ENCODE measurements at regions not wholly inside any gene's neighbourhood (a gene's known extent, or its start where the extent isn't known, plus 50 kb on each side); places are given as distances from the start of the nearest gene placed in this dataset.

- no peak for DNase-seq (ENCODE audit: low spot score)
- TF ChIP-seq, protein P1, sequence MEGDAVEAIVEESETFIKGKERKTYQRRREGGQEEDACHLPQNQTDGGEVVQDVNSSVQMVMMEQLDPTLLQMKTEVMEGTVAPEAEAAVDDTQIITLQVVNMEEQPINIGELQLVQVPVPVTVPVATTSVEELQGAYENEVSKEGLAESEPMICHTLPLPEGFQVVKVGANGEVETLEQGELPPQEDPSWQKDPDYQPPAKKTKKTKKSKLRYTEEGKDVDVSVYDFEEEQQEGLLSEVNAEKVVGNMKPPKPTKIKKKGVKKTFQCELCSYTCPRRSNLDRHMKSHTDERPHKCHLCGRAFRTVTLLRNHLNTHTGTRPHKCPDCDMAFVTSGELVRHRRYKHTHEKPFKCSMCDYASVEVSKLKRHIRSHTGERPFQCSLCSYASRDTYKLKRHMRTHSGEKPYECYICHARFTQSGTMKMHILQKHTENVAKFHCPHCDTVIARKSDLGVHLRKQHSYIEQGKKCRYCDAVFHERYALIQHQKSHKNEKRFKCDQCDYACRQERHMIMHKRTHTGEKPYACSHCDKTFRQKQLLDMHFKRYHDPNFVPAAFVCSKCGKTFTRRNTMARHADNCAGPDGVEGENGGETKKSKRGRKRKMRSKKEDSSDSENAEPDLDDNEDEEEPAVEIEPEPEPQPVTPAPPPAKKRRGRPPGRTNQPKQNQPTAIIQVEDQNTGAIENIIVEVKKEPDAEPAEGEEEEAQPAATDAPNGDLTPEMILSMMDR (IDR thresholded peaks at IDR 0.05), result no peak
- no peak for ATAC-seq (ENCODE audit: low FRiP score)
Observed at GRCh38 chr4:159013692-159014091, 89.2 kb upstream of the RAPGEF2 start.

GRCh38 chr4:159014859-159015258 lies 88.0 kb upstream of the RAPGEF2 start:
- DNase-seq (ENCODE audit: low spot score), result no peak
- TF ChIP-seq, protein P1 (IDR thresholded peaks at IDR 0.05), result no peak
- ATAC-seq (ENCODE audit: low FRiP score), result no peak

- ATAC-seq (ENCODE audit: low FRiP score), result peak; percentile 43
- no peak for DNase-seq (ENCODE audit: low spot score)
- TF ChIP-seq, protein P1 (IDR thresholded peaks at IDR 0.05), result no peak
Observed at GRCh38 chr4:159015841-159016240, 87.0 kb upstream of the RAPGEF2 start.

DNA sequence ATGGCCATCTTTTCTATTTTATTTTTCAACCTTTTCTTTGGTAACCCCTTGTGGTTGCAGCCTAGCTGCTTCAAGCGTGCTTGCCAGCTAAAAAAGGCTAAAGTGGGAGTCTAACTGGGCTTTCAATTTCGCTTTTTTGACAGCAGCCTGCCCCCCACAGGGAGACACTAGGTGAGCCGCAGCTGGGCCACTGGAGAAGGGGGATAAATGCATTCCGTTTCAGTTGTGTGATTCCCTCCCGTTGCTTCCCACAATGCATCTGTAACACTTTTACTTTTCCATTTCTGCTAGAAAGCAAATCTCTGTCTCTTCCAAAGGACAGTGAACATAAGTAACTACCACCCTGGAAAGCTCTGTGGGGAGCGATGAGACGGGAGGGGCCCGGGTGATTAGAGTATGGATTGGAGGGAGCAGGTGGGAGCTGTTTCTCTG lies 86.3 kb upstream of the RAPGEF2 start:
- ATAC-seq (ENCODE audit: low FRiP score) (peak; percentile 44), DNase-seq (ENCODE audit: low spot score) (no peak)
- TF ChIP-seq, protein P1 (IDR thresholded peaks at IDR 0.05), result no peak

DNA sequence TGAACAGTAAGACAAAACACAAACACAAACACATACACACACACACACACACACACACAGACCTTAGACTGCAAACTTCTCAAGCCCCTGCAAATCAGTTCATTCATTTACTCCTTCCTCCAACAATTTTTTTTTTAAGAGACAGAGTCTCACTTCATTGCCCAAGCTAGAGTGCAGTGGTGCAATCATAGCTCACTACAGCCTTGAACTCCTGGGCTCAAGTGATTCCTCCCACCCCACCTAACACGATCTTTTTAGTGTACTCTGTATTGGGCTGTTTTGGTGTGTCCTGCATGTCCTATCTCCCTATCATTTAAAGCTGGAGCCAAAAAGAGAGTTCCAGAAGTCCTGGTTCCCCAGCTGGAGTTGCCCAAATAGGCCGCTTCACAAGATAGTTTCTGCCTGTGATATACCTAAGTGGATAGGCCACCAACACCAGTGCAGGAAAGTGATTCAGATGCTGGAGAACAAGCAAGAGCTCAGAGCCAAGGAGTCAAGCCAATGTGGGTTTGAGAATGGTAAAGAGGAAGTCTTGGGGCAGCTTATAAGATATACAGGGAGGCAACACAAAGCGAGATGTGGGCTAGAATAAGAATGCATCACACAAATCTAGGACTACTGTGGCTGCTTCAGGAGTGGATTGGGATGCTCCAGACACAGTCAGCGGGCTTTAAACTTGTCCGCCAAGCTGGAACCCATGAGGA lies 85.4 kb upstream of the RAPGEF2 start:
- no peak for ATAC-seq (ENCODE audit: low FRiP score)
- TF ChIP-seq, protein P1 (IDR thresholded peaks at IDR 0.05), result no peak
- no peak for DNase-seq (ENCODE audit: low spot score)

GRCh38 chr4:159018062-159018629 lies 84.7 kb upstream of the RAPGEF2 start:
- no peak for ATAC-seq (ENCODE audit: low FRiP score)
- DNase-seq (ENCODE audit: low spot score), result no peak
- TF ChIP-seq, protein P1 (IDR thresholded peaks at IDR 0.05), result no peak

DNA sequence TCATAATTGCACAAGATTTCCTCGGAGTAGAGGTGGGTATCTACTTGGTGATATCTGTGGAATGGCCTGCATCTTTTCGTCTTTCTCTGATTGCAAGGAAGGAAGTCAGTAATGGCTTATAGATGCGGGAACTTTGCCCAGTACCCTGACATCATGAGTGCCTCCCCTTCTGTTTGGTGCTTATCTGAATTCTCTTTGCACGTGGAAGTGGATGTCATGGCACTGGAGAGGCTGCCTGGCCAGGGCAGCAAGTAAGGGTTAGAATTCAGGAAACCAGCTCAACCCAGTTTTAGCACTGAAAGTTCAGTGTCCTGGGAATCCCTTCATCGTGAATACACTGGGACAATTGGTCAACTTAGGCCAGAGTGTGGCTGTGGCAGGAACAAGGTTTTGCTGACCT lies 83.5 kb upstream of the RAPGEF2 start:
- no peak for ATAC-seq (ENCODE audit: low FRiP score)
- DNase-seq (ENCODE audit: low spot score), result no peak
- TF ChIP-seq, protein P1 (IDR thresholded peaks at IDR 0.05), result no peak
